MM.1S (cell line): ENCODE measurements at regions not wholly inside any gene's neighbourhood (a gene's known extent, or its start where the extent isn't known, plus 50 kb on each side); places are given as distances from the start of the nearest gene placed in this dataset.

Source experiments
- EZH2 ChIP-seq: fragments of 300-600 bp; sonication (generic); optimal IDR thresholded peaks from 2 replicates; pipeline ENCODE3; 2017; ENCODE audit warnings: low read depth, mild to moderate bottlenecking, antibody characterized with exemption, low read length, mixed read lengths
- TF ChIP-seq, protein P1 (sequence below): fragments of 300-600 bp; sonication (generic); IDR thresholded peaks from 2 replicates; pipeline ENCODE4 v1.5.1; 2016; ENCODE audit warnings: antibody characterized with exemption, low read length, mixed read lengths

GRCh38 chr2:11103984-11104793 lies 51.1 kb upstream of the SLC66A3 start:
- TF ChIP-seq, protein P1, sequence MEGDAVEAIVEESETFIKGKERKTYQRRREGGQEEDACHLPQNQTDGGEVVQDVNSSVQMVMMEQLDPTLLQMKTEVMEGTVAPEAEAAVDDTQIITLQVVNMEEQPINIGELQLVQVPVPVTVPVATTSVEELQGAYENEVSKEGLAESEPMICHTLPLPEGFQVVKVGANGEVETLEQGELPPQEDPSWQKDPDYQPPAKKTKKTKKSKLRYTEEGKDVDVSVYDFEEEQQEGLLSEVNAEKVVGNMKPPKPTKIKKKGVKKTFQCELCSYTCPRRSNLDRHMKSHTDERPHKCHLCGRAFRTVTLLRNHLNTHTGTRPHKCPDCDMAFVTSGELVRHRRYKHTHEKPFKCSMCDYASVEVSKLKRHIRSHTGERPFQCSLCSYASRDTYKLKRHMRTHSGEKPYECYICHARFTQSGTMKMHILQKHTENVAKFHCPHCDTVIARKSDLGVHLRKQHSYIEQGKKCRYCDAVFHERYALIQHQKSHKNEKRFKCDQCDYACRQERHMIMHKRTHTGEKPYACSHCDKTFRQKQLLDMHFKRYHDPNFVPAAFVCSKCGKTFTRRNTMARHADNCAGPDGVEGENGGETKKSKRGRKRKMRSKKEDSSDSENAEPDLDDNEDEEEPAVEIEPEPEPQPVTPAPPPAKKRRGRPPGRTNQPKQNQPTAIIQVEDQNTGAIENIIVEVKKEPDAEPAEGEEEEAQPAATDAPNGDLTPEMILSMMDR, result no peak
- no peak for TF ChIP-seq EZH2
